AG09319 (cell line): ENCODE measurements at regions not wholly inside any gene's neighbourhood (a gene's known extent, or its start where the extent isn't known, plus 50 kb on each side); places are given as distances from the start of the nearest gene placed in this dataset.

ENCODE experiments used
- DNase-seq: peaks from one replicate; pipeline ENCODE4 v3.0.0-alpha.2; 2010; ENCODE audit warnings: low read depth; ENCODE audit errors: extremely low read depth
- TF ChIP-seq, protein P1 (sequence below): IDR thresholded peaks from 2 replicates; pipeline ENCODE4 v1.5.1; 2011; ENCODE audit warnings: low read depth, mild to moderate bottlenecking, inconsistent platforms, low read length, moderate library complexity

DNA sequence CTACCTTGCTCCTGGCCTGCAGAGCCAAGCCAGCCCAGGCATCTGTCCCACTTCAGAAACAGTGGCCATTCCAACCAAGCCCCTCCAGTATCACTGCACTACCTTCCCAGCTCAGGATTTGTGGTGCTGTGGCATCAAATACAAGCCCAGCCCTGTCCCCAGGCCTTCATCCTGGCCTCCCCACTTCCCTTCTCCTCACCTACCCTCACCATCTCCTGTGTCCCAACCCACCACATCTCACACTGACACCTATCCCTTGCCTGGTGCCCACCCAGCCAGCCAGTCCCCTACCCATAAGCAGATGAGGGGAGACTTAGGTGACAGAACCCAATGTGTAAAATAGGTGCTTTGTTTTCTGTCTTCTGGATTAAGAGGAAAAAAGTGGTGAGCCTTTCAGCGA, 66.0 kb upstream of the CDH5 start:
- TF ChIP-seq, protein P1, sequence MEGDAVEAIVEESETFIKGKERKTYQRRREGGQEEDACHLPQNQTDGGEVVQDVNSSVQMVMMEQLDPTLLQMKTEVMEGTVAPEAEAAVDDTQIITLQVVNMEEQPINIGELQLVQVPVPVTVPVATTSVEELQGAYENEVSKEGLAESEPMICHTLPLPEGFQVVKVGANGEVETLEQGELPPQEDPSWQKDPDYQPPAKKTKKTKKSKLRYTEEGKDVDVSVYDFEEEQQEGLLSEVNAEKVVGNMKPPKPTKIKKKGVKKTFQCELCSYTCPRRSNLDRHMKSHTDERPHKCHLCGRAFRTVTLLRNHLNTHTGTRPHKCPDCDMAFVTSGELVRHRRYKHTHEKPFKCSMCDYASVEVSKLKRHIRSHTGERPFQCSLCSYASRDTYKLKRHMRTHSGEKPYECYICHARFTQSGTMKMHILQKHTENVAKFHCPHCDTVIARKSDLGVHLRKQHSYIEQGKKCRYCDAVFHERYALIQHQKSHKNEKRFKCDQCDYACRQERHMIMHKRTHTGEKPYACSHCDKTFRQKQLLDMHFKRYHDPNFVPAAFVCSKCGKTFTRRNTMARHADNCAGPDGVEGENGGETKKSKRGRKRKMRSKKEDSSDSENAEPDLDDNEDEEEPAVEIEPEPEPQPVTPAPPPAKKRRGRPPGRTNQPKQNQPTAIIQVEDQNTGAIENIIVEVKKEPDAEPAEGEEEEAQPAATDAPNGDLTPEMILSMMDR = no peak

DNA sequence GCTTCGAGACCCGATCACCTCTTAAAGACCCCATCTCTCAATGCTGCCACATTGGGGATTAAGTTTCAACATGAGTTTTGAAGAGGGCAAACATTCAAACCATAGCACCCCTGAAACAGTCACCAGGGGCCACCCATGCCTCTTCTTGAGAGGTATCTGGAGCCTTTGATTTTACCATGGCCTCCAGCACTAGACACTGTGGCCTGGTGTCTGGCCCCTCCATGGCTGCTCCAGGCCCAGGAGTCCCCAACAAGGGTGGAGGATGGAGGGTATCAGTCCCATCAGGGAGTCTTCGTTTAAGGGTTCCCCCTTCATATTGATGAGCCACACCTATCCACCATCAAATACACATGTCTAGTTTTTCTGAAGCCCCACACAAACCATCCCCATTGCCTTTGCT, 66.5 kb upstream of the CDH5 start:
- TF ChIP-seq, protein P1 = no peak

More for the DNA sequence above, 66.0 kb upstream of the CDH5 start:
- no peak for DNase-seq

GRCh38 chr16:66299349-66299748, 67.1 kb upstream of the CDH5 start:
- TF ChIP-seq, protein P1 = no peak
- no peak for DNase-seq

More for the DNA sequence above, 66.5 kb upstream of the CDH5 start:
- no peak for DNase-seq

GRCh38 chr16:66298571-66299120, 67.8 kb upstream of the CDH5 start:
- DNase-seq = no peak
- TF ChIP-seq, protein P1 = no peak

DNA sequence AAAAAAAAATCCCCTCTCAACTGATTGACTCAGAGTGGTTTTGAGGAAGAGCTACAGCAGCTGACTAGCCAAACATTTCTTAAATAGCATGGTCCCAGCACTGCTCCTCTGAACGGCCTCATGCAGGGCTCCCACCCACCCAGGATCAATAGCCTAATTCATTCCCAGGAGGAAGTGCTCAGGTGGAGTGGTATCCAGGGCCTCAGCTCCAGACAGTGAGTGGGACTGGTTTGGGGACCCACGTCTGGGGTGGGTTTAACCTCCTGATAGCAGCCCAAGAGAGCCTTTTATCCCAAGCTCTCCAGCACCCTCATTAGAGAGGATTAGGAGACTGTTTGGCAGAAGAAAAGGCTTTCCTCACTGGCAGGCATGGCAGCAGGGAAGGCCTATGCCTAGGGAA, 68.5 kb upstream of the CDH5 start:
- no peak for DNase-seq
- TF ChIP-seq, protein P1 = no peak

DNA sequence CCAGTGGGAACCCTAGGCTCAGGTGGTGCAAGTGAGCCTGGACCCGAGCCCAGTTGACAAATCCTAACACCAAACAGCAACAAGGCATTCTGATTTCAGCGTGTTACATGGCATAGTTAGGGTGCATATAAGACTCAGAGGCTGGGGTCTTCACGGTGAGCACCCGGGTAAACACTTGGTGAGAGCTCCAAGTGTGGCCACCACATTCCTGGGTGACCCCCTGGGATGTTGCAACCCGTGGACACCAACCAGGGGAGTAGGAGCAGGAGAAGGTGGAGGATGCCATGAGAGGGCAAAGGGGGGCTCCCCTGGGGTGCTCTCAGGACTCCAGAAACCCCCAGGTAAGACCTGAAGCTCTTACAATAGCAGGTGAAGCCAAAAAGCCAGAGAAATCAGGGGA, 69.9 kb upstream of the CDH5 start:
- TF ChIP-seq, protein P1 = no peak
- no peak for DNase-seq

GRCh38 chr16:66295761-66296546, 70.5 kb upstream of the CDH5 start:
- DNase-seq = no peak
- TF ChIP-seq, protein P1 = no peak
